ENCODE measurements at regions not wholly inside any gene's neighbourhood (a gene's known extent, or its start where the extent isn't known, plus 50 kb on each side); places are given as distances from the start of the nearest gene placed in this dataset.
"Not testable (repeated sequence)": the region's sequence is repeated elsewhere in the genome, so short reads cannot be mapped to it uniquely, and the experiment has no call there.

- DNase-seq, result no peak
- intact Hi-C loops (cut with DNase I; ENCODE audit: low total_unique reads), result no loop called here
- Histone ChIP-seq H3K27me3 (replicated peaks in 1 of 7) (peaks cover 0 to 12% (median 0%) of the 10 kb centered on the region in 7 donors), H3K36me3 (no peaks in the 10 kb centered on the region), H3K4me1 (no peaks in the 10 kb centered on the region), H3K9me3 (no peaks in the 10 kb centered on the region), H3K27ac (no peak overlapping the region), H3K4me3 (no peak overlapping the region)
- TF ChIP-seq CTCF (IDR thresholded peaks at IDR 0.05 in 8 of 11, conservative IDR thresholded peaks at IDR 0.05 in 3 of 11) (no peak), POLR2AphosphoS5 (IDR thresholded peaks at IDR 0.05) (no peak), POLR2A (IDR thresholded peaks at IDR 0.05) (no peak)
- WGBS, 5 donors, result 64 to 90% (median 82%) methylated on average over 2 of the region's 2 CpGs
These were observed 100.1 kb upstream of the PRSS3 start for GRCh38 chr9:33695299-33695698.

GRCh38 chr9:33695856-33696255, 99.5 kb upstream of the PRSS3 start:
- H3K36me3 ChIP-seq, result no peaks in the 10 kb centered on the region
- intact Hi-C loops (cut with DNase I; ENCODE audit: low total_unique reads), result no loop called here
- H3K27me3 ChIP-seq (replicated peaks in 1 of 7), result peaks cover 0 to 12% (median 0%) of the 10 kb centered on the region in 7 donors
- TF ChIP-seq POLR2A (IDR thresholded peaks at IDR 0.05), result no peak
- TF ChIP-seq CTCF (IDR thresholded peaks at IDR 0.05 in 8 of 11, conservative IDR thresholded peaks at IDR 0.05 in 3 of 11), result no peak
- TF ChIP-seq POLR2AphosphoS5 (IDR thresholded peaks at IDR 0.05), result no peak
- H3K9me3 ChIP-seq, result no peaks in the 10 kb centered on the region
- H3K27ac ChIP-seq, result no peak overlapping the region
- no peaks in the 10 kb centered on the region for H3K4me1 ChIP-seq
- DNase-seq, result no peak
- 79 to 96% (median 92%) methylated on average over 3 of the region's 3 CpGs for WGBS, 5 donors
- no peak overlapping the region for H3K4me3 ChIP-seq

GRCh38 chr9:33697171-33697570, 98.2 kb upstream of the PRSS3 start:
- H3K27me3 ChIP-seq (replicated peaks in 1 of 7), result peaks cover 0 to 12% (median 0%) of the 10 kb centered on the region in 7 donors

GRCh38 chr9:33698267-33698666, 97.1 kb upstream of the PRSS3 start:
- DNase-seq, result no peak
- WGBS, 5 donors, result 70 to 94% (median 79%) methylated on average over 1 of the region's 1 CpG
- intact Hi-C loops (cut with DNase I; ENCODE audit: low total_unique reads), result no loop called here

More at GRCh38 chr9:33697171-33697570, 98.2 kb upstream of the PRSS3 start:
- Histone ChIP-seq H3K27ac (no peak overlapping the region), H3K36me3 (no peaks in the 10 kb centered on the region), H3K9me3 (no peaks in the 10 kb centered on the region), H3K4me1 (no peaks in the 10 kb centered on the region), H3K4me3 (no peak overlapping the region)
- no peak for TF ChIP-seq POLR2AphosphoS5 (IDR thresholded peaks at IDR 0.05)
- no peak for TF ChIP-seq POLR2A (IDR thresholded peaks at IDR 0.05)
- no peak for TF ChIP-seq CTCF (IDR thresholded peaks at IDR 0.05 in 8 of 11, conservative IDR thresholded peaks at IDR 0.05 in 3 of 11)
- intact Hi-C loops (cut with DNase I; ENCODE audit: low total_unique reads), result no loop called here
- DNase-seq, result no peak

GRCh38 chr9:33700940-33701339, 94.4 kb upstream of the PRSS3 start:
- H3K9me3 ChIP-seq; H3K27me3 ChIP-seq (replicated peaks in 1 of 7); H3K4me1 ChIP-seq; DNase-seq; H3K36me3 ChIP-seq; intact Hi-C loops (cut with DNase I; ENCODE audit: low total_unique reads); H3K27ac ChIP-seq; H3K4me3 ChIP-seq: not testable (repeated sequence)
- 71 to 81% (median 76%) methylated on average over 2 of the region's 2 CpGs for WGBS, 5 donors

More at GRCh38 chr9:33698267-33698666, 97.1 kb upstream of the PRSS3 start:
- Histone ChIP-seq H3K4me1 (no peaks in the 10 kb centered on the region), H3K4me3 (no peak overlapping the region), H3K27me3 (replicated peaks in 1 of 7) (peaks cover 0 to 12% (median 0%) of the 10 kb centered on the region in 7 donors), H3K27ac (no peak overlapping the region), H3K36me3 (no peaks in the 10 kb centered on the region), H3K9me3 (no peaks in the 10 kb centered on the region)
- no peak for TF ChIP-seq POLR2A (IDR thresholded peaks at IDR 0.05)
- no peak for TF ChIP-seq CTCF (IDR thresholded peaks at IDR 0.05 in 8 of 11, conservative IDR thresholded peaks at IDR 0.05 in 3 of 11)
